ENCODE measurements at regions not wholly inside any gene's neighbourhood (a gene's known extent, or its start where the extent isn't known, plus 50 kb on each side); places are given as distances from the start of the nearest gene placed in this dataset.

GRCh38 chr9:14373336-14373666 lies 59.4 kb upstream of the NFIB start:
- TF ChIP-seq SUZ12 (IDR thresholded peaks at IDR 0.05; ENCODE audit: extremely low read depth, insufficient read depth, insufficient read length) (no peak), YY1 (IDR thresholded peaks at IDR 0.05; ENCODE audit: insufficient read depth, insufficient read length) (no peak)

Measured in NT2/D1 (cell line).